ENCODE measurements at regions not wholly inside any gene's neighbourhood (a gene's known extent, or its start where the extent isn't known, plus 50 kb on each side); places are given as distances from the start of the nearest gene placed in this dataset.

DNA sequence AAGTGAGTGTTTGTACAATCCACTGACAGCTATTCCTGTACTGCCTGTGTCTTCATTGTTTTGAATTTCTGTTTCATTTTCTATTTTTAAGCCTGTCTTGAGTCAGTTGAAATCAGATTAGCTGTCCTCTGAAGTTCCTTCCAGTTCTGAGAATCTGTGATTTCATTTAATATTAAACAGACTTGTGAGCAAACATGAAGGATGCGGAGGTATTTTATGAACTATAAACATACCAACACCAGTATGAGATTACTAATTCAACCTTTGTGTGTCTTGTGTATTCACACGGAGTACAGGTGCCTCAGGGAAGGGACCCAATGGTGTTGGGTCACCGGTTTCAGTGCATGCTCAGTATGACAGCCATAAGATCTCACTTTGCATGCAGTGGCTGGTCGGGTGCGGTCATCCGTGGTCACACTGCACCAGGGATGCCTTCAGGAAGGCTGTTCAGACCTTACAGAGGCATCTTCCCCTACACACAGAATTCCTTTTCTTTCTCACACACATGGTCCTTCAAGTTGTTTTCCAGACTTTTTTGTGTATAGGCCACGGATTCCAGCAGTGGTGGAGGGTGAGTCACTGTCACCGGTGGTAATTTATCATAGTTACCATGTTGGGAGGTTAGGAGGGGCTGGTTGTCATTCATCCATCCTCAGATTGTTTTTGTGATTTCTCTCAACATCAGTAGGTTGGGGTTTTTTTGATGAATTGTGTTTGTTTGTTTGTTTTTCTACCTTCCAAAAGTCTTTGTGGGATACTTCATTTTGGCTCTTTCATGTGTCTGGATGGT, 103.0 kb upstream of the SFSWAP start:
- H3K36me3 Mint-ChIP-seq (ENCODE audit: low read depth): no peaks in the 10 kb centered on the region
- intact Hi-C loops (cut with micrococcal nuclease): loop anchor here (5.0 kb wide), 1 partner anchor 104 kb away; the partner anchor contains the start of gene SFSWAP
- peaks cover 7% of the 10 kb centered on the region for H3K27me3 Mint-ChIP-seq
- peak overlapping the region; percentile 34 for H3K27ac Mint-ChIP-seq
- H3K9me3 Mint-ChIP-seq: no peaks in the 10 kb centered on the region
- no peak overlapping the region for H3K4me3 Mint-ChIP-seq
- H3K4me1 Mint-ChIP-seq (ENCODE audit: low read depth): peaks cover 60% of the 10 kb centered on the region

DNA sequence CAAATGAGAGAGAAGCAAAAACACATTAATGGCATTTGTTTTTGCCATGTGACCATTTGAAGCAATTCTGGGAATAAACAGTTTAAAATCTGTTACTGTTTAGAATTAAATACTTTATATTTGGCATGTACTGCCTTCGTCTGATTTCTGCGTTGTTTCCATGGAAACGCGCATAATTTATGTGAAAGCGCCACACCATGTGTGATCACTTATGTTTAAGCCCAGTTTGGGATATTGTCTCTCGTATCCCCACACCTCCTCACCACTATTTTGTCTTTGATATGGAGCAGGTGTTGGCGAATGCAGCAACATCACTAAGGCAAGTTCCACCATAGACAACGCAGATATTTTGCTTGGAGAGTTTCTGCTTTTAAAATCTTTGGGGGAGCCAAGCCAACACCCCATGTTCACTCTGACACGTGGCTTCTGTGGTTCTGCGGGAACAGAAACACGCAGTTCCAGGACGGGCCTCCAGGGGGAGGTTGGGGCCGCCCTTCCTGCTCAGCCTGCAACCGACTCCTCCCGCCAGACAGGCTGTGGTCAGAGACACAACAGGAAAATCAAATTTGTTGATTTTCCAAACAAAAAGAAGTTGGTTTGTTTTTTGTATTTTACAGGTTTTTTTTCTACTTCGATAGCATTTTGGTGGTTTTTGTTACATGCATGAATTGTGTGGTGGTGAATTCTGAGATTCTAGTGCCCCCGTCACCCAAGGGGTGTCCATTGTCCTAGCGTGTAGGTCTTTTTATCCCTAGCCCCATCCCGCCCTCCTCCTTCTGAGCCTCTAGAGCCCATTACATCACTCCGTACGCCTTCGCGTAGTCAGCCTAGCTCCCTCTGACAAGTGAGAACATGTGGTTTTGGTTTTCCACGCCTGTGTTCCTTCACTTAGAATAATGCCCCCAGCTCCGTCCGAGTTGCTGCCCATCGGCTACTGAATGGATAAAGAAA, 101.9 kb upstream of the SFSWAP start:
- Mint-ChIP-seq H3K27me3 (peaks cover 7% of the 10 kb centered on the region), H3K9me3 (no peaks in the 10 kb centered on the region), H3K36me3 (ENCODE audit: low read depth) (no peaks in the 10 kb centered on the region), H3K4me1 (ENCODE audit: low read depth) (peaks cover 59% of the 10 kb centered on the region), H3K4me3 (no peak overlapping the region), H3K27ac (no peak overlapping the region)
- intact Hi-C loops (cut with micrococcal nuclease): loop anchor here (5.0 kb wide), 1 partner anchor 103 kb away; the partner anchor contains the start of gene SFSWAP

DNA sequence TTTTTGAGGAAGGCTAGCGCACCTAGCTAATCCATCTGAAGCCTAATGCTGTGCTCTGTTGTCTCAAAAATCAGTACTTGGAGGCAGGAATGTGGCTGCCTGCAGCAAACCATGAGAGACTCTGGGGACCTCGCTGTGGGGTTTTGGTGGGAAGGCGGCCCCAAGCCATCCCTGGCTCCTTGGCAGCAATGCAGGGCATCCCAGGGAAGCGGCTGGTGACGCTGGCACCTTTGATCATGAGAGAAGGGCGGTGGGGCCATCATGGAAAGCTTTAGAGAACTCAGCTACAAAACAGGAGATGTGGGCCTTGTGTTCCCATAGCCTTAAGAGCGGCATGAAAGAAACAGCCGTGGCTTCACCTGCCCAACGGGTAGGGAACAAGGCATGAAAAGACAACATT, 101.1 kb upstream of the SFSWAP start:
- no peaks in the 10 kb centered on the region for H3K9me3 Mint-ChIP-seq
- H3K4me1 Mint-ChIP-seq (ENCODE audit: low read depth): peaks cover 52% of the 10 kb centered on the region
- H3K27me3 Mint-ChIP-seq: peaks cover 7% of the 10 kb centered on the region
- H3K36me3 Mint-ChIP-seq (ENCODE audit: low read depth): no peaks in the 10 kb centered on the region
- no peak overlapping the region for H3K4me3 Mint-ChIP-seq
- no peak overlapping the region for H3K27ac Mint-ChIP-seq
- intact Hi-C loops (cut with micrococcal nuclease): loop anchor here (5.0 kb wide), 2 partner anchors 103 to 218 kb away; partner anchors contain the start of genes MMP17 and SFSWAP

DNA sequence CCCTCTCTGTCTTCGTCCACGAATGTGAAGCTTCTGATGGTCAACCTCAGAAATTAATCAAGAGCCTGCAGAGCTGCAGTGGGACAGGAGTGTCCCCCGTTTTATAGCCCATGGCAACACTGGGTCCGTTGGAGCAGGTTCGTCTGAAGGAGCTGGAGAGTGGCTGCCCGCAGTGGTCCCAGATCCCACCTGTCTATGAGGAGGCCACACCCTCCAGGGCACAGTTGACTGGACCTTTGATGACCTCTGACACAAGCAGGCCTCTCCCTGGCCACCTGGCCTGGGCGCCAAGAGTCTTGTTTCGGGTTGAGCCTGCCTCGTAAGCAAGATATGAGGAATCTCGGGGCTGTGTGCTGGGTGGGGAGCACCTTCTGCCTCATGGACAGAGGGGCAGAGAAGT, 100.7 kb upstream of the SFSWAP start:
- no peak overlapping the region for H3K27ac Mint-ChIP-seq
- H3K36me3 Mint-ChIP-seq (ENCODE audit: low read depth): no peaks in the 10 kb centered on the region
- H3K4me3 Mint-ChIP-seq: no peak overlapping the region
- no peaks in the 10 kb centered on the region for H3K9me3 Mint-ChIP-seq
- intact Hi-C loops (cut with micrococcal nuclease): loop anchor here (5.0 kb wide), 1 partner anchor 217 kb away; the partner anchor contains the start of gene MMP17
- H3K4me1 Mint-ChIP-seq (ENCODE audit: low read depth): peaks cover 49% of the 10 kb centered on the region
- H3K27me3 Mint-ChIP-seq: peaks cover 10% of the 10 kb centered on the region

- no peaks in the 10 kb centered on the region for H3K36me3 Mint-ChIP-seq (ENCODE audit: low read depth)
- intact Hi-C loops (cut with micrococcal nuclease): loop anchor here (5.0 kb wide), 1 partner anchor 216 kb away; the partner anchor contains the start of gene MMP17
- peaks cover 16% of the 10 kb centered on the region for H3K27me3 Mint-ChIP-seq
- no peaks in the 10 kb centered on the region for H3K9me3 Mint-ChIP-seq
- H3K4me1 Mint-ChIP-seq (ENCODE audit: low read depth): peaks cover 46% of the 10 kb centered on the region
- no peak overlapping the region for H3K4me3 Mint-ChIP-seq
- H3K27ac Mint-ChIP-seq: no peak overlapping the region
Measured at GRCh38 chr12:131610891-131611290, 100.0 kb upstream of the SFSWAP start.

DNA sequence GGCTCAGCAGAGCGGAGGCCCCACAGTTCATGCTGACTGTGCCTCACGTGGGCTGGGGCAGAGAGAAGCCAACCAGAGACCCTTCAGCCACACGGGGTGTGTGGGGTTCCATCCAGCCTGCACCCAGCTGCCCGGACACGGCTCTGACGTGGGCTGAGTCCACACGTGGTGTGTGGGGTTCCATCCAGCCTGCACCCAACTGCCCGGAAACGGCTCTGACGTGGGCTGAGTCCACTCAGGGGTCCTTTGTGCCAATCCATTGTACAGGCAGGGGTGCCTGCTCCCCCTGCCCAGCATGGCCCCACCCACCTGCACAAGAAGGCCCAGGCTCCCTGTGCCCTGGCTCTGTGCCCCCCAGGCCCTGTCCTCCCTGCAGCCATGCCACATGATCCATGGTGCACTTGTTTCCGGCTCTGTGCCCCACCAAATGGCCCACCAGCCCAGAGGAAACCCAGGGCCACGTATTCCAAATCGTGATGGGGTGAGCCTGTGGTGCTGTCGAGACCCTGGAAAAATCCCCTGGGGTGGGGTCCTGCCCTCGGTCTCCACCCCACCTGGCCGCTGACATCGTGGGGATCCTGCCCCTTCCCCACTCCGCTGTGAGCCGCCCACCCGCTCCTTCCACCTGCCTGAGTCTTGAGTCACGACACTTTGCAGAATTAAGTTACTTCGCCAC, 99.3 kb upstream of the SFSWAP start:
- H3K27ac Mint-ChIP-seq: no peak overlapping the region
- intact Hi-C loops (cut with micrococcal nuclease): loop anchor here (5.0 kb wide), 1 partner anchor 216 kb away; the partner anchor contains the start of gene MMP17
- no peak overlapping the region for H3K4me3 Mint-ChIP-seq
- H3K27me3 Mint-ChIP-seq: peaks cover 22% of the 10 kb centered on the region
- H3K36me3 Mint-ChIP-seq (ENCODE audit: low read depth): no peaks in the 10 kb centered on the region
- H3K4me1 Mint-ChIP-seq (ENCODE audit: low read depth): peaks cover 40% of the 10 kb centered on the region
- H3K9me3 Mint-ChIP-seq: no peaks in the 10 kb centered on the region

GRCh38 chr12:131612092-131612755, 98.7 kb upstream of the SFSWAP start:
- intact Hi-C loops (cut with micrococcal nuclease): loop anchor here (5.0 kb wide), 1 partner anchor 215 kb away; the partner anchor contains the start of gene MMP17
- H3K27me3 Mint-ChIP-seq: peaks cover 28% of the 10 kb centered on the region
- H3K27ac Mint-ChIP-seq: no peak overlapping the region
- no peaks in the 10 kb centered on the region for H3K36me3 Mint-ChIP-seq (ENCODE audit: low read depth)
- H3K4me3 Mint-ChIP-seq: no peak overlapping the region
- no peaks in the 10 kb centered on the region for H3K9me3 Mint-ChIP-seq
- peaks cover 34% of the 10 kb centered on the region for H3K4me1 Mint-ChIP-seq (ENCODE audit: low read depth)

DNA sequence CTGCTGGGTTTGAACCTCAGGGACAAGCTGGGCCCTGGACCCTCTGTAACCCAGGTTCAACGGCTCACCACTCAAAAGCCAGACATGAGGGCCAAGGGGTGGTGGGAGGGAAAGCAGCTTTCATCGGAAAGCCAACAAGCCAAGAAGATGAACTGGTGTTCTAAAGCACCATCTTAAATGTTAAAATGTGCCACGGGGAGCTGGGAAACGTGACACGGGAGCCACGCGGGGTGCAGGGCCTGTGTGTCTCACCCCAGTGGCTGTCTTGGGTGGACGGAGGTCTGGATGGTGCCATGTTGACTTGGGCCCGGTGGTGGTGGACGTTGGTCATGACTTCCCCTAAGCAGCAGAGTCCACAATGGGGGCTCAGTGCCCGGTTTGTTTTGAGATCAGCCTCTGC, 97.7 kb upstream of the SFSWAP start:
- Mint-ChIP-seq H3K4me1 (ENCODE audit: low read depth) (peaks cover 24% of the 10 kb centered on the region), H3K27me3 (peaks cover 36% of the 10 kb centered on the region), H3K4me3 (no peak overlapping the region), H3K27ac (peak overlapping the region; percentile 58), H3K9me3 (no peaks in the 10 kb centered on the region), H3K36me3 (ENCODE audit: low read depth) (no peaks in the 10 kb centered on the region)
- intact Hi-C loops (cut with micrococcal nuclease): loop anchor here (5.0 kb wide), 1 partner anchor 214 kb away; the partner anchor contains the start of gene MMP17

- Mint-ChIP-seq H3K27me3 (peaks cover 38% of the 10 kb centered on the region), H3K27ac (peak overlapping the region; percentile 58), H3K4me3 (no peak overlapping the region), H3K4me1 (ENCODE audit: low read depth) (peaks cover 24% of the 10 kb centered on the region), H3K9me3 (no peaks in the 10 kb centered on the region), H3K36me3 (ENCODE audit: low read depth) (no peaks in the 10 kb centered on the region)
- intact Hi-C loops (cut with micrococcal nuclease): loop anchor here (5.0 kb wide), 1 partner anchor 214 kb away; the partner anchor contains the start of gene MMP17
Measured at GRCh38 chr12:131613678-131614077, 97.2 kb upstream of the SFSWAP start.

DNA sequence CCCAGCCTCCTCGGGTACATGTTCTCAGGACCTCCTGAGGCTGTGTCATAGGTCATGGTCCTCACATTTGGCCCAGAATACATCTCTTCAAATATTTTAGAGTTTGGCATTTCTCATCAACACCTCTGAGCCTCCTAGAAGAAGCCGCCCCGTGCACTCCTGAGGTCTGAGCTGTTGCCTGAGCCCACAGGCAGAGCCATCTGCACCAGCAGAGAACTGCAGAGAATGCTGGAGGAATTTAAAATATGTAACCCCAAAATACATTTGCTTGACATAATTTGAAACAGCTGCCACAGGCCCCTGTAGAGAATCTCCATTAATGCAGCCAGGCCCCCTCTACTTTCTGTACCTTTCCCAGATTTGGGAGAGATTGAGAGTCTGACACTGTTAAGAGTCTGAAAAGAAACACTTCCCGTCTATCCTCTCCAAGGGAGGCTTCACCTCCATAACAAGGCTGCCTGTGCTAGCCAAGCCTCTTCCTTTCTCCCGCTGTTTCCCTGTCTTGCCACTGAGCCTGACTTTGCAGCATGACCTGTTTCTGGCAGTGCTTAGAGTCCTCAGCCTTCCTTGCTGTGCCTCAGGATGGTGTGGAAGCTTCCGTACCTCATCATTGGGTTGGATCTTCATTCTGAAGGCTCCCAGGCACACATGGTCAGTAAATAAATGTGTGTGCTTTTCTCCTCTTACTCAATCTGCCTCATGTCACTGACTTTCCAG, 95.4 kb upstream of the SFSWAP start:
- intact Hi-C loops (cut with micrococcal nuclease): no loop called here
- Mint-ChIP-seq H3K27me3 (peaks cover 48% of the 10 kb centered on the region), H3K4me1 (ENCODE audit: low read depth) (peaks cover 17% of the 10 kb centered on the region), H3K9me3 (no peaks in the 10 kb centered on the region), H3K36me3 (ENCODE audit: low read depth) (no peaks in the 10 kb centered on the region), H3K27ac (no peak overlapping the region), H3K4me3 (no peak overlapping the region)

DNA sequence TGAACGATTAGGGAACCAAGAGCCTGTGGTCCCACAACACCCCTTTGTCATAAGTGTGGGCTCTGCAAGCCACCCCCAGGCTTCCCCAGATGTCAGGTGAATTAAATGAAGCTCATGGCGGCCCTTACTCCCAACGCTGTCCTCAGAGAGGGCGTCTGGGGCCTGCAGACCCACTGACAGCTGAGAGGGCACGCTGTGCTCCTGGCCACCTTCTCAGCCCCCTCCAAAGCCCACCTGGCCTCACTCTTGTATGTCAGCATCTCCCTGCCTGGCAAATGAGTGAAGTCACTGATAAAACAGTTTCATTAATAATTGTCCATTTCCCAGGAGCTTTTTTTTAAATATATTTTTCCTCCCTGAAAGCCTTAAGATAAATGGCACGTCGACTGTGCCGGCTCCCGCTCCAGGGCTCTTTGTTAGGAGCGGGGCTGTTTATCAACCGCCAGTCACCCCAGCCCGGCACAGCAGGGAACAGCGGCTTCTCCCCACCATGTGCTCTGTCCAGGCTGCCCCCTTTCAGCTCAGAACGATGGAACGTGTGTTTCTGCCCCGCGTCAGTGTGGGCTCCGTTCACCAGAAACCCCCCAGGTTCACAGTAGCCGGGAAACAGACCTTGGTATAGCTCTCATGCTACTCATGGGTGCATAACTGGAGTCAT, 94.7 kb upstream of the SFSWAP start:
- peaks cover 17% of the 10 kb centered on the region for H3K4me1 Mint-ChIP-seq (ENCODE audit: low read depth)
- H3K9me3 Mint-ChIP-seq: no peaks in the 10 kb centered on the region
- no peak overlapping the region for H3K4me3 Mint-ChIP-seq
- H3K27ac Mint-ChIP-seq: no peak overlapping the region
- intact Hi-C loops (cut with micrococcal nuclease): no loop called here
- H3K36me3 Mint-ChIP-seq (ENCODE audit: low read depth): no peaks in the 10 kb centered on the region
- H3K27me3 Mint-ChIP-seq: peaks cover 50% of the 10 kb centered on the region

DNA sequence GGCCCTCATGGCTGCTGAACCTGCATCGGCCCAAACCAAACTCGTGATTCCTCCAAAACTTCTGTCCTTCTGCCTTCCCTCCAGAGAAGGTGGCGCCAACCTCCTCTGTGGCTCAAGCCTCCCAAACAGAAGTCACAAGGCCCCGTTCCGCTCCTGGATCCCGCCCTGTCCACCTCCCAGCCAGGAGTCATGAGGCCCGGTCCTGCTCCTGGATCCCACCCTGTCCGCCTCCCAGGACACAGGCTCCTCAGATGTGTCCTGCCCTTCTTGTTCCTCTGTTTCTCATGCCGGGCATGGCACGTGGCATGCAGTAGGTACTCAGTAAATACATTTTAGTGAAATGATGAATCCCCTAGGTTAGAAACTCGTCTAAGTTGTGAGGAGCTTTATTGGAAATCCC, 94.2 kb upstream of the SFSWAP start:
- Mint-ChIP-seq H3K27ac (no peak overlapping the region), H3K4me1 (ENCODE audit: low read depth) (peaks cover 17% of the 10 kb centered on the region), H3K27me3 (peaks cover 55% of the 10 kb centered on the region), H3K4me3 (no peak overlapping the region), H3K9me3 (no peaks in the 10 kb centered on the region), H3K36me3 (ENCODE audit: low read depth) (no peaks in the 10 kb centered on the region)
- intact Hi-C loops (cut with micrococcal nuclease): no loop called here

Measured in dendritic cell treated with granulocyte-macrophage colony-stimulating factor and Interleukin-4, amounts not matched to agents 40 ng/mL and 50 ng/mL, for 4 days (primary cell).